ENCODE measurements at regions not wholly inside any gene's neighbourhood (a gene's known extent, or its start where the extent isn't known, plus 50 kb on each side); places are given as distances from the start of the nearest gene placed in this dataset.

GRCh38 chr3:148147903-148148302, 549.8 kb upstream of the AGTR1 start:
- TF ChIP-seq, protein P1, sequence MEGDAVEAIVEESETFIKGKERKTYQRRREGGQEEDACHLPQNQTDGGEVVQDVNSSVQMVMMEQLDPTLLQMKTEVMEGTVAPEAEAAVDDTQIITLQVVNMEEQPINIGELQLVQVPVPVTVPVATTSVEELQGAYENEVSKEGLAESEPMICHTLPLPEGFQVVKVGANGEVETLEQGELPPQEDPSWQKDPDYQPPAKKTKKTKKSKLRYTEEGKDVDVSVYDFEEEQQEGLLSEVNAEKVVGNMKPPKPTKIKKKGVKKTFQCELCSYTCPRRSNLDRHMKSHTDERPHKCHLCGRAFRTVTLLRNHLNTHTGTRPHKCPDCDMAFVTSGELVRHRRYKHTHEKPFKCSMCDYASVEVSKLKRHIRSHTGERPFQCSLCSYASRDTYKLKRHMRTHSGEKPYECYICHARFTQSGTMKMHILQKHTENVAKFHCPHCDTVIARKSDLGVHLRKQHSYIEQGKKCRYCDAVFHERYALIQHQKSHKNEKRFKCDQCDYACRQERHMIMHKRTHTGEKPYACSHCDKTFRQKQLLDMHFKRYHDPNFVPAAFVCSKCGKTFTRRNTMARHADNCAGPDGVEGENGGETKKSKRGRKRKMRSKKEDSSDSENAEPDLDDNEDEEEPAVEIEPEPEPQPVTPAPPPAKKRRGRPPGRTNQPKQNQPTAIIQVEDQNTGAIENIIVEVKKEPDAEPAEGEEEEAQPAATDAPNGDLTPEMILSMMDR (IDR thresholded peaks at IDR 0.05), result no peak
- no peak for TF ChIP-seq POLR2A (IDR thresholded peaks at IDR 0.05)
